ENCODE measurements at regions not wholly inside any gene's neighbourhood (a gene's known extent, or its start where the extent isn't known, plus 50 kb on each side); places are given as distances from the start of the nearest gene placed in this dataset.
A peak's percentile ranks its signal among the peaks of the same experiment; 100 is the strongest.

- TF ChIP-seq HBP1 (CRISPR knock-in tag; IDR thresholded peaks at IDR 0.05; ENCODE audit: low read depth) (no peak), SALL2 (CRISPR knock-in tag; IDR thresholded peaks at IDR 0.05) (peak; percentile 73), RFXANK (CRISPR knock-in tag; IDR thresholded peaks at IDR 0.05) (no peak), ZMYM3 (CRISPR knock-in tag; IDR thresholded peaks at IDR 0.05) (peak; percentile 95), BORCS8-MEF2B (CRISPR knock-in tag; IDR thresholded peaks at IDR 0.05) (peak; percentile 82), HNF1A (IDR thresholded peaks at IDR 0.05; ENCODE audit: low read depth) (peak; percentile 83), HNF1A (CRISPR knock-in tag; IDR thresholded peaks at IDR 0.05; ENCODE audit: borderline replicate concordance) (peak; percentile 93), ZNF556 (CRISPR knock-in tag; IDR thresholded peaks at IDR 0.05; ENCODE audit: borderline replicate concordance) (peak; percentile 93), ATF1 (CRISPR knock-in tag; IDR thresholded peaks at IDR 0.05) (no peak), TAF15 (IDR thresholded peaks at IDR 0.05; ENCODE audit: low read depth, low read length, poor library complexity, severe bottlenecking) (no peak), ZBTB8A (CRISPR knock-in tag; IDR thresholded peaks at IDR 0.05; ENCODE audit: borderline replicate concordance, low read depth) (no peak), NR2F6 (IDR thresholded peaks at IDR 0.05) (peak; percentile 99), NR2F6 (CRISPR knock-in tag; IDR thresholded peaks at IDR 0.05) (peak; percentile 99), ZSCAN5A (CRISPR knock-in tag; IDR thresholded peaks at IDR 0.05; ENCODE audit: borderline replicate concordance) (peak; percentile 60; the same call in 1 of the 2 replicates), NFATC3 (CRISPR knock-in tag; IDR thresholded peaks at IDR 0.05) (no peak), GATAD1 (CRISPR knock-in tag; IDR thresholded peaks at IDR 0.05) (0 out of 2 replicates have a peak, but pooled peaks have one; percentile 30), ZHX1 (CRISPR knock-in tag; IDR thresholded peaks at IDR 0.05; ENCODE audit: low read depth) (peak; percentile 74; the same call in 1 of the 2 replicates), ZBTB25 (CRISPR knock-in tag; IDR thresholded peaks at IDR 0.05) (peak; percentile 66; the same call in 1 of the 2 replicates), NFIC (IDR thresholded peaks at IDR 0.05; ENCODE audit: low read length) (peak; percentile 94; the same call in 1 of the 2 replicates)
Observed at GRCh38 chr16:85535352-85536072, 77.6 kb upstream of the GSE1 start (continued).
